ENCODE measurements at regions not wholly inside any gene's neighbourhood (a gene's known extent, or its start where the extent isn't known, plus 50 kb on each side); places are given as distances from the start of the nearest gene placed in this dataset.

DNA sequence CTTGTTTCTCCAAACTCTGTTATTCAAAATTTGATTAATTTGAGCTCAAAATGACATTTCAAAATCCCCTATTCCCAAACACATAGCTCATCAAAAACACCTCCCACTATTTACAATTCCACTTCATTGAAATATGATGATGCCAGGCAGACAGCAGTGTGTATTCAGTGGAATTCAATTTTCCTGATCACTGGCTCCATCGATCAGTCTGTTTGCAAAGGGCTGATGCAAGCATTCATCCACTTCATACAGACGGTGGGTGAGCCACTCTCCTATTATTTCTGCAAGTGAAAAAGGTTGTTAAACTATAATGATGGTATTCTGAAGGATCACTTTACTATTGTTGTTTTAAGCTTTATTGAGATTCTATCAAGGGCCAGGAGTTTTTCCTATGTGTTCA is 90.7 kb downstream of the RTP4 start:
- Histone ChIP-seq H3K36me3 (no peaks in the 10 kb centered on the region), H3K9me3 (no peaks in the 10 kb centered on the region), H3K27me3 (no peaks in the 10 kb centered on the region), H3K4me3 (no peak overlapping the region), H3K27ac (no peak overlapping the region), H3K4me1 (peaks cover 0 to 5% (median 0%) of the 10 kb centered on the region in 4 donors)
- no peak for DNase-seq
- no peak for TF ChIP-seq CTCF (IDR thresholded peaks at IDR 0.05)
- intact Hi-C loops (cut with DNase I; ENCODE audit: low total_unique reads) = no loop called here

- Histone ChIP-seq H3K27me3 (no peaks in the 10 kb centered on the region), H3K4me1 (peaks cover 0 to 5% (median 0%) of the 10 kb centered on the region in 4 donors), H3K4me3 (no peak overlapping the region), H3K9me3 (no peaks in the 10 kb centered on the region), H3K36me3 (no peaks in the 10 kb centered on the region), H3K27ac (no peak overlapping the region)
- intact Hi-C loops (cut with DNase I; ENCODE audit: low total_unique reads) = no loop called here
- no peak for TF ChIP-seq CTCF (IDR thresholded peaks at IDR 0.05)
- DNase-seq = no peak
Measured at GRCh38 chr3:187458383-187458782, 90.2 kb downstream of the RTP4 start.

GRCh38 chr3:187456250-187456649 is 88.1 kb downstream of the RTP4 start:
- intact Hi-C loops (cut with DNase I; ENCODE audit: low total_unique reads) = no loop called here
- Histone ChIP-seq H3K4me1 (peaks cover 0 to 5% (median 0%) of the 10 kb centered on the region in 4 donors), H3K9me3 (no peaks in the 10 kb centered on the region), H3K36me3 (no peaks in the 10 kb centered on the region), H3K27me3 (no peaks in the 10 kb centered on the region), H3K27ac (no peak overlapping the region), H3K4me3 (no peak overlapping the region)
- peak; percentile 54 to 75 for DNase-seq
- TF ChIP-seq CTCF (IDR thresholded peaks at IDR 0.05) = no peak

- Histone ChIP-seq H3K27me3 (no peaks in the 10 kb centered on the region), H3K4me3 (no peak overlapping the region), H3K27ac (no peak overlapping the region), H3K4me1 (peaks cover 0 to 5% (median 0%) of the 10 kb centered on the region in 4 donors), H3K9me3 (no peaks in the 10 kb centered on the region), H3K36me3 (no peaks in the 10 kb centered on the region)
- DNase-seq = no peak
- no peak for TF ChIP-seq CTCF (IDR thresholded peaks at IDR 0.05)
- intact Hi-C loops (cut with DNase I; ENCODE audit: low total_unique reads) = no loop called here
Measured at GRCh38 chr3:187454085-187454815, 86.1 kb downstream of the RTP4 start.

DNA sequence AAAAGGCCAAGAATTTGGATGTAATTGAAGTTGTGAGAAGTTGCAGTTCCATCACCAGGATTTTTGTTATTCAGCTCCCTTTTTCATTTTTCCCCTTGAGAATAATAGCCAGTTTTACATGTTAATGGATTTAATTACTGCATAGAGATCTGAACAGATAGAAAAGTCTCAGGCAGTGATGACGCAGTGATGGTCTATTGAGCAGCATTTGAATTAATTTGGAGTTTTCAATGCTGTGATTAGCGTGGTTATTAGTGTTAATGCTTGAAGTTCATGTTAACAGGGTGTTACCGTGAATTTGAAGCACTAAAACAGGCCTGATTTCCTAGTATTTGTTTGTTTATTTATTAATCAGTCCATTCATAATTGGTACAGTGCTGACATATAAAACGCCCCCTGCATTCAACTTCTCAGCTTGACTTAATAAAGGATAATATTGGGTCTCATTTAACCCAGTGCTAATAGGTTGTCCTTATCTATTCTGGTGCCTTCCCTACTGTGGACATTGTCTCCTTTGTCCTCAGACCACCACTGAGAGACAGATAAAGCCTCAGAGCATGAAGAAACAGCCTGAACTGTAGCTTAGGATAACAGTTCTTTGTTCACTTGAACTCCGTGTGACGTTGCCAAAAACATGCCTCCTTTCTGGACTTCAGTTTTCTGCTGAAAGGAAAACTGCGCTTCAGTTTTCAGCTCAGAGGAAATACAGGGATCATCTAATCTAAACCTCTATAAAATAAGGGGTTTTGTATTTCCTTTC is 82.4 kb downstream of the RTP4 start:
- Histone ChIP-seq H3K9me3 (no peaks in the 10 kb centered on the region), H3K27me3 (no peaks in the 10 kb centered on the region), H3K4me3 (no peak overlapping the region), H3K4me1 (no peaks in the 10 kb centered on the region), H3K27ac (no peak overlapping the region), H3K36me3 (no peaks in the 10 kb centered on the region)
- no peak for DNase-seq
- intact Hi-C loops (cut with DNase I; ENCODE audit: low total_unique reads) = no loop called here
- no peak for TF ChIP-seq CTCF (IDR thresholded peaks at IDR 0.05)

Measured in tibial artery (tissue), 4 donors.